Caco-2 (cell line): ENCODE measurements at regions not wholly inside any gene's neighbourhood (a gene's known extent, or its start where the extent isn't known, plus 50 kb on each side); places are given as distances from the start of the nearest gene placed in this dataset.
A peak's percentile ranks its signal among the peaks of the same experiment; 100 is the strongest.

Experiments used
- BruUV-seq: library from RNA; stranded (reverse); fragments of 400-500 nt; replicated peaks from 2 replicates; lab custom pipeline; 2021; lab: Mats Ljungman, UMichigan
- CTCF ChIA-PET: fragments of 300-600 bp; sonication (Branson Sonifier 250); formaldehyde crosslinking; loops from one replicate; lab custom pipeline; 2022; ENCODE audit warnings: antibody characterized with exemption; lab: Charles Lee
- POLR2A ChIA-PET: fragments of 300-600 bp; sonication (Branson Sonifier 250); formaldehyde crosslinking; loops from one replicate; lab custom pipeline; 2022; ENCODE audit warnings: antibody characterized with exemption; lab: Charles Lee
- DNase-seq, 2 experiments: peaks; one replicate each; pipeline versions ENCODE4 v3.0.0 to v3.0.0-alpha.2; 2020 to 2022
- H3K27me3 ChIP-seq: replicated peaks from 2 replicates; pipeline ENCODE4 v1.6.0; 2011; ENCODE audit warnings: low read length; ENCODE audit not compliant: control insufficient read depth, insufficient read depth
- H3K36me3 ChIP-seq: 2 replicates; pipeline ENCODE4 v1.5.1; 2011; ENCODE audit warnings: low read length; ENCODE audit not compliant: control insufficient read depth, insufficient read depth
- H3K4me1 ChIP-seq: fragments of 250-450 bp; sonication (Bioruptor Pico); 2 replicates; pipeline ENCODE4 v1.5.1; 2020; ENCODE audit warnings: mild to moderate bottlenecking
- H3K4me3 ChIP-seq: 2 replicates; pipeline ENCODE4 v1.5.1; 2011; ENCODE audit warnings: low read depth, mild to moderate bottlenecking, control low read depth, low read length
- H3K9me3 ChIP-seq: fragments of 250-450 bp; sonication (Bioruptor Pico); 2 replicates; pipeline ENCODE4 v1.5.1; 2020; ENCODE audit warnings: mild to moderate bottlenecking, moderate library complexity
- H3K27ac Mint-ChIP-seq: one replicate; pipeline ENCODE4 v1.8.0; 2022; ENCODE audit warnings: mixed read lengths; ENCODE audit not compliant: unreplicated experiment
- H3K27me3 Mint-ChIP-seq: one replicate; pipeline ENCODE4 v1.8.0; 2022; ENCODE audit warnings: mixed read lengths; ENCODE audit not compliant: insufficient read depth, unreplicated experiment
- H3K36me3 Mint-ChIP-seq: one replicate; pipeline ENCODE4 v1.8.0; 2022; ENCODE audit warnings: mild to moderate bottlenecking, mixed read lengths; ENCODE audit not compliant: insufficient read depth, unreplicated experiment
- H3K4me1 Mint-ChIP-seq: one replicate; pipeline ENCODE4 v1.8.0; 2022; ENCODE audit warnings: low read depth, mixed read lengths; ENCODE audit not compliant: unreplicated experiment
- H3K4me3 Mint-ChIP-seq: one replicate; pipeline ENCODE4 v1.8.0; 2022; ENCODE audit warnings: mild to moderate bottlenecking, moderate library complexity, mixed read lengths; ENCODE audit not compliant: unreplicated experiment
- H3K9me3 Mint-ChIP-seq: one replicate; pipeline ENCODE4 v1.8.0; 2022; ENCODE audit warnings: mixed read lengths; ENCODE audit not compliant: unreplicated experiment
- intact Hi-C: fragments of 100-400 bp; cut with micrococcal nuclease; formaldehyde crosslinking; loops from one replicate; pipeline ENCODE4 v1.10.0; 2022; ENCODE audit not compliant: unreplicated experiment
- TF ChIP-seq, protein P1 (sequence below), 2 experiments: fragments of 200-600 bp in 1 of 2; IDR thresholded peaks; 1 replicate in 1 of 2; 2 replicates in 1 of 2; pipeline versions ENCODE4 v1.5.1 to v1.8.0; 2011 to 2022; ENCODE audit warnings: antibody characterized with exemption in 1 of 2, control low read depth in 1 of 2, inconsistent platforms in 1 of 2, low read depth in 1 of 2, low read length in 1 of 2, mild to moderate bottlenecking in 1 of 2, moderate library complexity in 1 of 2; ENCODE audit not compliant: insufficient read depth in 1 of 2, severe bottlenecking in 1 of 2, unreplicated experiment in 1 of 2

GRCh38 chr3:46127503-46127902 lies 80.6 kb downstream of the CCR1 start:
- Histone ChIP-seq H3K4me3 (no peak overlapping the region), H3K27me3 (no peaks in the 10 kb centered on the region), H3K9me3 (no peaks in the 10 kb centered on the region), H3K36me3 (no peaks in the 10 kb centered on the region), H3K4me1 (peaks cover 27% of the 10 kb centered on the region)
- Mint-ChIP-seq H3K4me3 (no peak overlapping the region), H3K9me3 (no peaks in the 10 kb centered on the region), H3K27ac (peak overlapping the region; percentile 88), H3K4me1 (peaks cover 12% of the 10 kb centered on the region), H3K27me3 (no peaks in the 10 kb centered on the region), H3K36me3 (no peaks in the 10 kb centered on the region)
- DNase-seq, result peak in 1 of 2 experiments; percentile 44
- intact Hi-C loops, result loop anchor here (2.0 kb wide), 1 partner anchor 35 kb away; no protein-coding TSS in a partner anchor
- TF ChIP-seq, protein P1, sequence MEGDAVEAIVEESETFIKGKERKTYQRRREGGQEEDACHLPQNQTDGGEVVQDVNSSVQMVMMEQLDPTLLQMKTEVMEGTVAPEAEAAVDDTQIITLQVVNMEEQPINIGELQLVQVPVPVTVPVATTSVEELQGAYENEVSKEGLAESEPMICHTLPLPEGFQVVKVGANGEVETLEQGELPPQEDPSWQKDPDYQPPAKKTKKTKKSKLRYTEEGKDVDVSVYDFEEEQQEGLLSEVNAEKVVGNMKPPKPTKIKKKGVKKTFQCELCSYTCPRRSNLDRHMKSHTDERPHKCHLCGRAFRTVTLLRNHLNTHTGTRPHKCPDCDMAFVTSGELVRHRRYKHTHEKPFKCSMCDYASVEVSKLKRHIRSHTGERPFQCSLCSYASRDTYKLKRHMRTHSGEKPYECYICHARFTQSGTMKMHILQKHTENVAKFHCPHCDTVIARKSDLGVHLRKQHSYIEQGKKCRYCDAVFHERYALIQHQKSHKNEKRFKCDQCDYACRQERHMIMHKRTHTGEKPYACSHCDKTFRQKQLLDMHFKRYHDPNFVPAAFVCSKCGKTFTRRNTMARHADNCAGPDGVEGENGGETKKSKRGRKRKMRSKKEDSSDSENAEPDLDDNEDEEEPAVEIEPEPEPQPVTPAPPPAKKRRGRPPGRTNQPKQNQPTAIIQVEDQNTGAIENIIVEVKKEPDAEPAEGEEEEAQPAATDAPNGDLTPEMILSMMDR (IDR thresholded peaks at IDR 0.05; ENCODE audit: insufficient read depth in 1 of 2, low read depth in 1 of 2, low read length in 1 of 2, severe bottlenecking in 1 of 2, unreplicated experiment in 1 of 2), result no peak
- POLR2A ChIA-PET, result no interaction called here
- BruUV-seq, result no TSS peak
- CTCF ChIA-PET, result no interaction called here

DNA sequence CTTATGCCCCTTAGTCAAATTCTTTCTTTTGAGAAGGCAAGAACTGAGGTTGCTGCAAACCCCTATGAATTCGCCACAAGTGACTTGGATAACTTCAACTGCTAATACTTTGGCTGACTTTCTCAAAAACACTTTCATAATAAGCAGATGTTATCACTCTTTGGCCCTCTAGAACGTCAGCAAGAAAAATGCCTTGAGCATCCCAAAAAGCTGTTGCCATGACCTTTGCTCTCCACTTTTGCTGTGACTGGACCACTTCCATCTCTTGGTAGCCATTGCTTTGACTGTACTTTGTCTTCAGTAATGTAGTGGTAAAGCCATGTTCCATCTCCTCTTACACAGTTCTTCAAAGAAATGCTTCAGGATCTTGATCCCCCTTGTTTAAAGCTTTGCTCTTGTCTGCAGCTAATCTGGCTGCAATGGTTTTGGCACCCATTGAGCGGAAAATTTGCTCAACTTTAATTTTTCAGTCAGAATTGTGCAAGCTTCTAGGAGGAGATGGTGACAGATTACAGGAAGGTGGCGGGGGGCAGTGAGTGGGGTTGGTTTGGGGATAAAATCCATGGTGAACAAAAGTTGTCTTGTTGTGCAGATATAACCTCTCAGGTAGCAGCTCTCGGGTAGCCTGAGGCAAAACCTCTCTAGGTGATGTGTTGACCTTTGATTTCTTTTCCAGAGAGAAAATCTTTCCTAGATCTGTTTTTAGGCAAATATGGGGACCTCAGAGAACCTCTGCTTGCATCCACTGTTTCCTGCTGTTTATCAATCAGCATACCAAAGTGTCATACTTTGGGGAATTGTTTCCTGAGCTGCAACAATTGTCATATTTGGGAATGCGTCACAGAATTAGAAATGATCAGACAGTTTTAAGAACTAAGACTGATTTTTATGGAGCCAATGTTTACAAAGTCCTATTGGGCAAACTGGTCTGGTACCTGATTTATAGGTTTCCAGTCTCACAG lies 83.6 kb downstream of the CCR1 start:
- ChIA-PET CTCF (interaction anchor here (0.8 kb wide), 1 partner anchor 39 kb away, joined by 3 read pairs; no protein-coding TSS in a partner anchor), POLR2A (no interaction called here)
- H3K36me3 Mint-ChIP-seq, result no peaks in the 10 kb centered on the region
- no peaks in the 10 kb centered on the region for H3K9me3 Mint-ChIP-seq
- DNase-seq, result no peak
- intact Hi-C loops, result no loop called here
- H3K27me3 Mint-ChIP-seq, result no peaks in the 10 kb centered on the region
- TF ChIP-seq, protein P1 (IDR thresholded peaks at IDR 0.05; ENCODE audit: insufficient read depth in 1 of 2, low read depth in 1 of 2, low read length in 1 of 2, severe bottlenecking in 1 of 2, unreplicated experiment in 1 of 2), result no peak
- H3K4me3 ChIP-seq, result no peak overlapping the region
- H3K4me1 Mint-ChIP-seq, result peaks cover 12% of the 10 kb centered on the region
- BruUV-seq, result no TSS peak
- H3K36me3 ChIP-seq, result no peaks in the 10 kb centered on the region
- no peaks in the 10 kb centered on the region for H3K27me3 ChIP-seq
- H3K4me3 Mint-ChIP-seq, result no peak overlapping the region
- no peak overlapping the region for H3K27ac Mint-ChIP-seq
- H3K4me1 ChIP-seq, result peaks cover 27% of the 10 kb centered on the region
- H3K9me3 ChIP-seq, result no peaks in the 10 kb centered on the region

DNA sequence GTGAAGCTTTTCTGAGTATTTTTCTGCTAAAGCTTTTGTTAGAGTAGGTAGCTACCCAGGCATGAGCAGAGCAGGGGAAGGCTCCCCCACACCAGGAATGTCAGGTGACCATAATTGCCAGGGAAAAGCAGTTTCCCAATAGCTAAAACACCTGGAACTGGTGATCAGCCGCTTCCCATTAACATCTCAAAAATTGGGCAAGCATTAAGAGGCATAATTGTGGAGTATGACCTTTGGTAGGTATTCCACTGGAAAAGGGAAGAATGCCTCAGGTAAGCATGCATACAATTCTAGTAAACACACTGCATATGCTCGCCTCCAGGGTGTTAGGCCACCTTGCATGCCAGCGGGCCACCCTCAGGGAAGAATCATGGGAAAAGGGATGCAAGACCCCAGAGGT lies 84.5 kb downstream of the CCR1 start:
- ChIA-PET POLR2A (no interaction called here), CTCF (interaction anchor here (0.8 kb wide), 1 partner anchor 40 kb away, joined by 3 read pairs; no protein-coding TSS in a partner anchor)
- intact Hi-C loops, result no loop called here
- peaks cover 12% of the 10 kb centered on the region for H3K4me1 Mint-ChIP-seq
- no peak overlapping the region for H3K27ac Mint-ChIP-seq
- no peaks in the 10 kb centered on the region for H3K9me3 Mint-ChIP-seq
- H3K27me3 Mint-ChIP-seq, result no peaks in the 10 kb centered on the region
- H3K36me3 Mint-ChIP-seq, result no peaks in the 10 kb centered on the region
- Histone ChIP-seq H3K4me3 (no peak overlapping the region), H3K9me3 (no peaks in the 10 kb centered on the region), H3K4me1 (peaks cover 27% of the 10 kb centered on the region), H3K36me3 (no peaks in the 10 kb centered on the region), H3K27me3 (no peaks in the 10 kb centered on the region)
- no peak overlapping the region for H3K4me3 Mint-ChIP-seq
- BruUV-seq, result no TSS peak
- no peak for DNase-seq
- TF ChIP-seq, protein P1 (IDR thresholded peaks at IDR 0.05; ENCODE audit: insufficient read depth in 1 of 2, low read depth in 1 of 2, low read length in 1 of 2, severe bottlenecking in 1 of 2, unreplicated experiment in 1 of 2), result no peak
